ENCODE measurements at regions not wholly inside any gene's neighbourhood (a gene's known extent, or its start where the extent isn't known, plus 50 kb on each side); places are given as distances from the start of the nearest gene placed in this dataset.
"Not testable (repeated sequence)": the region's sequence is repeated elsewhere in the genome, so short reads cannot be mapped to it uniquely, and the experiment has no call there.

- Histone ChIP-seq H3K9me3 (ENCODE audit: control insufficient read depth, insufficient read depth, low read length) (no peaks in the 10 kb centered on the region), H3K9ac (ENCODE audit: low read depth, low read length) (no peak overlapping the region)
Measured at GRCh38 chr18:67794521-67794920, 278.0 kb upstream of the DSEL start.

DNA sequence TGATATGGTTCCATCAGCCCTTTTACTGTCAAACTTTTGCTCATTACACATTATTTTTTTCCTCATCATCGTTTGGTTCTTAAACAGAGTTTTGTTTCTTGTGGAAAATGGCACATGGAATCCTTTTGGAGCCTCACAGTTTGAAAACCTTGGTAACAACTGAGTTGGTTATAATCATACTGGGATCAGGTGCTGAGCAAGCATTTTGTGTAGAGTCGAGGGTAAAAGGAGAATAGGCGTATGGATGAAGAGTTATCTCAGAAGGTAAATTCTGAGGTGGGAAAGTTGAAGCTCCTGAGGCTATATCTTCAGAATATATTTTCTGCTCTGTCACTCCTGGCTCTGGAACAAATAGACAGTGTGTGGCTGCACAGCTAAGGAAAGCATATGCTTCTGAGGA, 274.0 kb upstream of the DSEL start:
- H3K9ac ChIP-seq (ENCODE audit: low read depth, low read length): no peak overlapping the region
- H3K9me3 ChIP-seq (ENCODE audit: control insufficient read depth, insufficient read depth, low read length): no peaks in the 10 kb centered on the region
- no peaks in the 10 kb centered on the region for H3K36me3 ChIP-seq (ENCODE audit: insufficient read depth, low read length)
- H3K4me1 ChIP-seq (ENCODE audit: insufficient read depth, low read length): no peaks in the 10 kb centered on the region

More at GRCh38 chr18:67794521-67794920, 278.0 kb upstream of the DSEL start:
- no peaks in the 10 kb centered on the region for H3K36me3 ChIP-seq (ENCODE audit: insufficient read depth, low read length)
- H3K4me1 ChIP-seq (ENCODE audit: insufficient read depth, low read length): no peaks in the 10 kb centered on the region

DNA sequence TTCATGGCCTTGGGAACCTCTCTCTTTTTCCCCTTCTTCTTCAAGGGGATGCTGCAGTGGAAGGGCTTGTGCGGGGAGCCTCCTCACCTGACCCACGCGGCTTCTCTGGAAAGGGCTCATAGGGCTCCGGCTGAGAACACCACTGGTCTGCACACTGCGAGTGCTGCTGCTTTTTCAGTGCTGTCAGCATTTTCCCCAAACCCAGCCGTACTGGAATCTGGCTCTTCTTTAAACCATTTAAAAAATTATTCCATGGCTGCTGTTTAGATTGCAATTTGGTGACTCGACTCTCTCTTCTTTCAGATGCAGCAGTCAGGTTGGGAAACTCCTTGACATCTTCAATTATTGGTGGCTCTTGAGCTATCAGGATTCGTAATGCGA, 272.6 kb upstream of the DSEL start:
- Histone ChIP-seq H3K9ac (ENCODE audit: low read depth, low read length) (no peak overlapping the region), H3K36me3 (ENCODE audit: insufficient read depth, low read length) (no peaks in the 10 kb centered on the region), H3K4me1 (ENCODE audit: insufficient read depth, low read length) (no peaks in the 10 kb centered on the region), H3K9me3 (ENCODE audit: control insufficient read depth, insufficient read depth, low read length) (no peaks in the 10 kb centered on the region)

GRCh38 chr18:67788310-67789164, 272.0 kb upstream of the DSEL start:
- H3K9me3 ChIP-seq (ENCODE audit: control insufficient read depth, insufficient read depth, low read length): no peaks in the 10 kb centered on the region
- H3K36me3 ChIP-seq (ENCODE audit: insufficient read depth, low read length): no peaks in the 10 kb centered on the region
- no peaks in the 10 kb centered on the region for H3K4me1 ChIP-seq (ENCODE audit: insufficient read depth, low read length)
- no peak overlapping the region for H3K9ac ChIP-seq (ENCODE audit: low read depth, low read length)

DNA sequence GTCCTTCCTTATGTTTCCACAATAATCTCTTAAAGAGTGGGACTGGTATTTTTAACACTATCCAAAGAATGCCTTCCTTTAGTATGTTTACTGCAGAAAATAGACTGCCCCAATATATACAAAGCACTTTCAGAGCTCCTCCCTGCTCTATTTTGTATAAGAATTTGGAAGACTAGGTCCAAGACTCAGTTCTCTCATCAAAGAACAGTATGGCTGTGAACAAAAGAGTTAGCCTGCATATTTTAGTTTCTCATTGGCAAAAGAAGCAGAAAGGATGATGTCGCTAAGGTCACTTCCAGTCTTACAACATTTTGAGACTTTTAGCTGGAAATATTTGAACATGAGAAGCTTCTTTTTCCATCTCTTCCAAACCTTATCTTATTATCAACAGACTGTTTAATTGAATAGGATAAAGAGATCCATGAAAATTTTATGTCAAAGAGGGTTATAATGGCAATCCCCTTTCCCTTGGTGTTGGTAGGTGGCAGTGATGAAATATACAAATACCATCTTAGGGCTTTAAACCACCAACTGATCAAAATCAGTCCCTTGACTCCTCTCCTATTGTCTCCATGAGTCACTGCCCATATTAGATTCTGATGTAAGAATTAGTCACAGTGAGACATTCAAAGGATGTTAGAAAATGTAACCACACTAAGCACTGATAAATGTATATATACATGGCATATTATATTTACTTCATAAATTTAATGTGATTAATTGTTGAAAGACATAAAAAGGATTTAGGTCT, 266.9 kb upstream of the DSEL start:
- Histone ChIP-seq H3K9ac (ENCODE audit: low read depth, low read length) (no peak overlapping the region), H3K9me3 (ENCODE audit: control insufficient read depth, insufficient read depth, low read length) (no peaks in the 10 kb centered on the region), H3K4me1 (ENCODE audit: insufficient read depth, low read length) (no peaks in the 10 kb centered on the region; the same call in 1 of the 2 replicates), H3K36me3 (ENCODE audit: insufficient read depth, low read length) (no peaks in the 10 kb centered on the region)

DNA sequence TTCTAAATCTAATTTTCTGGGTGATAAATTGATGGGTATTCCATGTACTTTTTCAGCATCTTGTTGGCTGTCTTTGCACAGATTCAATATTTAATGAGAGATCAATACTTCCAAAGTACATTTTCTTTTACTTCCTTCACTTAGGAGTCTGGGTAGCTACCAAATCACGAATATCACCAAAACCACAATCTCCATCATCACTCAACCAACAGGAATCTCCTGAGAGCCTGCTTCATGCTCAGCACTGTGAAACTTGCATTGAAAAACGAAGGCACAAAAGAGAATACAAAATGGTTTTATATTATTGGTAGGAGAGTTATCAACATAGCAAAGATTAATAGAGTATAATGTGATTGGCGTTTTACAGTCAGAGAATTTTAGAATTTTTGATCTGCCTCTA, 261.5 kb upstream of the DSEL start:
- Histone ChIP-seq H3K4me1 (ENCODE audit: insufficient read depth, low read length) (no peaks in the 10 kb centered on the region; the same call in 1 of the 2 replicates), H3K36me3 (ENCODE audit: insufficient read depth, low read length) (no peaks in the 10 kb centered on the region), H3K9ac (ENCODE audit: low read depth, low read length) (no peak overlapping the region), H3K9me3 (ENCODE audit: control insufficient read depth, insufficient read depth, low read length) (no peaks in the 10 kb centered on the region)

- no peaks in the 10 kb centered on the region for H3K9me3 ChIP-seq (ENCODE audit: control insufficient read depth, insufficient read depth, low read length)
- no peaks in the 10 kb centered on the region for H3K36me3 ChIP-seq (ENCODE audit: insufficient read depth, low read length)
- H3K9ac ChIP-seq (ENCODE audit: low read depth, low read length): no peak overlapping the region
- no peaks in the 10 kb centered on the region for H3K4me1 ChIP-seq (ENCODE audit: insufficient read depth, low read length)
Measured at GRCh38 chr18:67776929-67777328, 260.4 kb upstream of the DSEL start.

- H3K9me3 ChIP-seq (ENCODE audit: control insufficient read depth, insufficient read depth, low read length): no peaks in the 10 kb centered on the region
- H3K36me3 ChIP-seq (ENCODE audit: insufficient read depth, low read length): no peaks in the 10 kb centered on the region
- no peak overlapping the region for H3K9ac ChIP-seq (ENCODE audit: low read depth, low read length)
- no peaks in the 10 kb centered on the region for H3K4me1 ChIP-seq (ENCODE audit: insufficient read depth, low read length)
Measured at GRCh38 chr18:67771271-67771670, 254.8 kb upstream of the DSEL start.

DNA sequence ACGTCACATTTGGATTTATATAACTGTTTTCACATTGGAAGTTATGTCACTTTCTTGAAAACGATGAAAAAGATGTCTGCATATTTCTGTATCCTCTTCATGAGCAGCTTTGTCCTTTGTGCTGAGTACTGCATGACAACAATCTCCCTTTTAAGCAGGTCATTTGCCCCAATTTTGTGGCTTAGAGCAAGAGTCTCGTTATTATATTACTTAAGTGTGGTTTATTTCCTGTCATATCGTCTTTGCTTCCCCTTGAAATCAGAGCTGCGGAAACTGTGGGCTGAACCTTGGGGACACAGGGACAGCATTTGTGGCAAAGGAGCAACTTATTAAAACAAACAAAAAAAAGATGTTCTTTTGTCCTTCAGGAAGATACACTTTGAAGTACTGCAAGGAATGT, 254.0 kb upstream of the DSEL start:
- no peaks in the 10 kb centered on the region for H3K9me3 ChIP-seq (ENCODE audit: control insufficient read depth, insufficient read depth, low read length)
- H3K36me3 ChIP-seq (ENCODE audit: insufficient read depth, low read length): no peaks in the 10 kb centered on the region
- H3K9ac ChIP-seq (ENCODE audit: low read depth, low read length): no peak overlapping the region
- no peaks in the 10 kb centered on the region for H3K4me1 ChIP-seq (ENCODE audit: insufficient read depth, low read length)

- H3K36me3 ChIP-seq (ENCODE audit: insufficient read depth, low read length): no peaks in the 10 kb centered on the region
- H3K9ac ChIP-seq (ENCODE audit: low read depth, low read length): no peak overlapping the region
- no peaks in the 10 kb centered on the region for H3K4me1 ChIP-seq (ENCODE audit: insufficient read depth, low read length)
- no peaks in the 10 kb centered on the region for H3K9me3 ChIP-seq (ENCODE audit: control insufficient read depth, insufficient read depth, low read length)
Measured at GRCh38 chr18:67766930-67767329, 250.4 kb upstream of the DSEL start.

DNA sequence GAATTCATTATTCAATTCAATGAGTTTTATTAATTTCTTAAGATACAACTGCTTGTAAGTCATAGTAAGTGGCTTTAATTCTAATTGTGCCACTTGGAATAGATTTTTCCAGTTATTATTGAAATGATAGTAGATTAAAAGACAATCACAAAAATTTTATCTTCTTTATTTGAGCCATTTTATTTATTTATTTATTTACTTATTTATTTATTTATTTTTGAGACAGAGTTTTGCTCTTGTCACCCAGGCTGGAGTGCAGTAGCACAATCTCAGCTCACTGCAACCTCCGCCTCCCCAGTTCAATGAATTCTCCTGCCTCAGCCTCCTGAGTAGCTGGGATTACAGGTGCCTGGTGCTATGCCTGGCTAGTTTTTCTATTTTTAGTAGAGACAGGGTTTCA, 235.7 kb upstream of the DSEL start:
- not testable (repeated sequence) for H3K36me3 ChIP-seq (ENCODE audit: insufficient read depth, low read length); H3K4me1 ChIP-seq (ENCODE audit: insufficient read depth, low read length); H3K9ac ChIP-seq (ENCODE audit: low read depth, low read length); H3K9me3 ChIP-seq (ENCODE audit: control insufficient read depth, insufficient read depth, low read length)

DNA sequence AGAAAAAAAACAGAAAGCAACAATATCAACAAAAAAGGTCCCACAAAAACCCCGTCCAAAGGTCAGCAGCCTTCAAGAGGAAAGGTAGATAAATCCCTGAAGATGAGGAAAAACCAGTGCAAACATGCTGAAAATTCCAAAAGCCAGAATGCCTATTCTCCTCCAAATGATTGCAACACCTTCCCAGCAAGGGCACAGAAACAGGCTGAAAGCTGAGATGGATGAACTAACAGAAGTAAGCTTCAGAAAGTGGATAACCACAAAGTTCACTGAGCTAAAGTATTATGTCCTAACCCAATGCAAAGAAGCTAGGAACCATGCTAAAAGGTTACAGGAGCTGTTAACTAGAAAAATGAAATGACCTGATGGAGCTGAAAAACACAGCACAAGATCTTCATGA, 226.4 kb upstream of the DSEL start:
- Histone ChIP-seq H3K36me3 (ENCODE audit: insufficient read depth, low read length) (no peaks in the 10 kb centered on the region), H3K9me3 (ENCODE audit: control insufficient read depth, insufficient read depth, low read length) (no peaks in the 10 kb centered on the region; the same call in 1 of the 2 replicates), H3K4me1 (ENCODE audit: insufficient read depth, low read length) (no peaks in the 10 kb centered on the region), H3K9ac (ENCODE audit: low read depth, low read length) (no peak overlapping the region)

DNA sequence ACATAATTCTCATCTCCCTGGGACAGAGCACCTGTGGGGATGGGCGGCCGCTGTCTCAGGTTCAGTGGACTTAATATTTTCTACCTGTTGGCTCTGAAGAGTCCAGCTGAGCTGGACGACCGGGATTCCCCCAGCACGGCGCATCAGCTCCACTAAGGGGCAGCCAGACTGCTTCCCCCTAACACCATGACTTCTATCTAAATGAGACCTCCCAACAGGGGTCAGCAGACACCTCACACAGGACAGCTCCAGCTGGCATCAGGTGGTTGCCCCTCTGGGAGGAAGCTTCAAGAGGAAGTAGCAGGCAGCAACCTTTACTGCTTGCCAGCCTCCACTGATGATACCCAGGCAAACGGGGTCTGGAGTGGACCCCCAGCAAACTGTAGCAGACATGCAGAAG, 226.0 kb upstream of the DSEL start:
- no peak overlapping the region for H3K9ac ChIP-seq (ENCODE audit: low read depth, low read length)
- H3K9me3 ChIP-seq (ENCODE audit: control insufficient read depth, insufficient read depth, low read length): no peaks in the 10 kb centered on the region; the same call in 1 of the 2 replicates
- H3K4me1 ChIP-seq (ENCODE audit: insufficient read depth, low read length): no peaks in the 10 kb centered on the region
- H3K36me3 ChIP-seq (ENCODE audit: insufficient read depth, low read length): no peaks in the 10 kb centered on the region

- H3K9ac ChIP-seq (ENCODE audit: low read depth, low read length): no peak overlapping the region
- H3K4me1 ChIP-seq (ENCODE audit: insufficient read depth, low read length): no peaks in the 10 kb centered on the region
- H3K36me3 ChIP-seq (ENCODE audit: insufficient read depth, low read length): no peaks in the 10 kb centered on the region
- no peaks in the 10 kb centered on the region for H3K9me3 ChIP-seq (ENCODE audit: control insufficient read depth, insufficient read depth, low read length)
Measured at GRCh38 chr18:67735506-67735905, 219.0 kb upstream of the DSEL start.

- Histone ChIP-seq H3K36me3 (ENCODE audit: insufficient read depth, low read length) (no peaks in the 10 kb centered on the region), H3K4me1 (ENCODE audit: insufficient read depth, low read length) (no peaks in the 10 kb centered on the region), H3K9ac (ENCODE audit: low read depth, low read length) (no peak overlapping the region), H3K9me3 (ENCODE audit: control insufficient read depth, insufficient read depth, low read length) (no peaks in the 10 kb centered on the region)
Measured at GRCh38 chr18:67733088-67733487, 216.6 kb upstream of the DSEL start.
